HG02623 (cell line): ENCODE measurements at regions not wholly inside any gene's neighbourhood (a gene's known extent, or its start where the extent isn't known, plus 50 kb on each side); places are given as distances from the start of the nearest gene placed in this dataset.

Experiments used
- ATAC-seq: cut with Tn5 transposase; IDR thresholded peaks from one replicate; pipeline ENCODE4 v1.9.1; 2021; ENCODE audit warnings: moderate library complexity; ENCODE audit not compliant: unreplicated experiment

DNA sequence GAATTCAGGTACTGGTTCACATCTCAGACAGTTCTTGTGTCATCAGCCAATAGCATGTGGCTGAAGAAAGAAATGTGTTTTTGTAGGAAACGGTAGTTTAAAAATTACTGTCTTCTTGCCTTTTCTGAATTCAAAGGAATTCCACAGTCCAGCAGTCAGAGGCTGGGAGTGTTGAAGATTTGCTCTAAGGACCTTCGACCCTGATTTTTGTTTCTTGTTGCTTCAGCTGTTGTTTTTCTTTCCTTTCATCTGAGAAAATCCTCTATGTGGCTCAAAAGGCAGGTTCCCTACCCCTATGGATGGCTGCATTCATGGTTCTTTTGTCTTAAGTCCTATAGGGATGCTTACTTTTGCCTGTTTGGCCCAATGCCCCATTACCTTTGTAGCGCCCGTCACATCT is 304.9 kb downstream of the TMEM167A start:
- no peak for ATAC-seq

DNA sequence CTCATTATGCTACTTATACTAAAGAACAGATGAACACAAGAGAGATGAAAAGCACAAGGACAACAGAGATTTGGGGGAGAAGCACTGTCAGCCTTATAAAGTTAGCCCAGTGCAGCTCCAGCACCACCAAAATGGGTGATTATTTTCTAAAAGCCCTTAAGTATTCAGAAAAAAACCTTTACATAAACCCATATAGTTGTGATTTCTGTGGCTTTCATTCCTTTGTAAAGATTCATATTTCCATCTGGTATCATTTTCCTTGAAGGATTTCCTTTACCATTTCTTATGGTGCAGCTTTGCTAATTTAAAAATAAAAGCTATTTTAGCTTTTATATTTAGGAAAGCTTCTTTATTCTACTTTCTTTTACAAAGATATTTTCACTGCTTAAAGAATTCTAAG is 311.0 kb downstream of the TMEM167A start:
- no peak for ATAC-seq

DNA sequence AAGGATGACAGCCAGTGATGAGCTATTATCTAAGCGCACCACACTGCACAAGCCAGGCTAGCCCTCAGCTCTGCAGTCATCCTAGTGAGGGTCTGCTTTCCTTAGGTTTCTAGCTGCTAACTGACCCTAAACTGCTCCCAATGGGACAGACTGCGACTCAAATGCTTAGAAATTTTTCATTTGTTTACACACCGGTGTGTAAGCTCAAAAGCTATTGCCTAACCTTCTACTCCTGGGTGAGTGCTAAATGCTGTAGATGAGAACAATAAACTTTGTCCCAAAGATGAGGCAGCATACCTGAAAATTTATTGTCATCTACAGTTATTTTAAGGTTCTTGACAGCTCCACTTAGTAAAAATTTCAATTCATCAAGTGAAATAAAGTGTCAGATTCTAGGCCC is 311.4 kb downstream of the TMEM167A start:
- ATAC-seq: no peak

DNA sequence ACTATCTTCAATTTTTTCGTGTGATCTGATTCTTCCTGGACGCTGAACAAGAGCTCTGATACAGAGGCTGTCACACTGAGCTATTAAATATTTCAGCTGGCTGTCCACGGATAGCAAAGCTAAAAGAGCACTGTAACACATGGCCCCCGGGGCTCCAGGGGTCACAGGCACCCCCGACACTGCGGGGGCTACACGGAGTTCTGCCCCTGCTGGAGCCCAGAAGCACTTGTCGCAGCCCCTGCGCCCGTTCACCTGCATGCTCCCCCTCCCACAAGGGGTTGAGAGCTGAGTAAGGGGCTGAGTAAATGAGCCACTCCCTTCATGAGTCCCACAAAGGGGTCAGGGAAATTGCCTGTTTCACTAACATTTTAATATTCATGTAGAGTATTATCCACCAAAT is 316.3 kb downstream of the TMEM167A start:
- no peak for ATAC-seq

DNA sequence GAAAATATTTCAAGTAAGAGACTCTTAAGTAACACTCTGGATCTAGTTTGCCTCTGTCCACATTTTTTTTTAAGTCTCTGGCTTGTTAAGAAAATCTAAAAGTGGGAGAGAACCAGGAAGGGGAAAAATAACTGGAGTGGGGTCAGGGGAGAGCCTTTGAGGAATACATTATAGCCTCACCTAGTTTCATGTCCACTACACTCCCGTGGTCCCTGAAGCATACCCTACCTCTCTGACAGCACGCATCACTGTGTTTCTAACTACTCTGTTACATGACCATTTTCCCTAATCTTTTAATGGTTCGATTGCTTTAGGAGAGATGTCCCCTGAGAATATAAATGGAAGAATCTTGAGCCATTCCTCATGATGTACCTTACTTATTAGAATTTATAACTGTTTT is 318.3 kb downstream of the TMEM167A start:
- no peak for ATAC-seq

DNA sequence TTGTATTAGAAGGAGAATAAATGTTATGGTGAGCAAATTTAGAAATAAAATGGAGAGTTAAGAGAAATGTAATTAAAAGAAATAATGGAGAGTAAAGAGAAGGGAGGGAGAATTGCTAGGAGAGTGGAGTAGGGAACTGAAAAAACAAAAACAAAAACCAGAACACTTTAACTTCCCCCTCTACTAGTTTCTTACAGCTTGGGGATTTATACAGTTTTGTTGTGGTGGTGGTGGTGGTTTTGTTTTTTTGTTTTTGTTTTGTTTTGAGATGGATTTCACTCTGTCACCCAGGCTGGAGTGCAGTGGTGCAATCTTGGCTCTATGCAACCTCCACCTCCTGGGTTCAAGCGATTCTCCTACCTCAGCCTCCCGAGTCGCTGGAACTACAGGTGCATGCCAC is 322.4 kb downstream of the TMEM167A start:
- peak; percentile 94 for ATAC-seq

DNA sequence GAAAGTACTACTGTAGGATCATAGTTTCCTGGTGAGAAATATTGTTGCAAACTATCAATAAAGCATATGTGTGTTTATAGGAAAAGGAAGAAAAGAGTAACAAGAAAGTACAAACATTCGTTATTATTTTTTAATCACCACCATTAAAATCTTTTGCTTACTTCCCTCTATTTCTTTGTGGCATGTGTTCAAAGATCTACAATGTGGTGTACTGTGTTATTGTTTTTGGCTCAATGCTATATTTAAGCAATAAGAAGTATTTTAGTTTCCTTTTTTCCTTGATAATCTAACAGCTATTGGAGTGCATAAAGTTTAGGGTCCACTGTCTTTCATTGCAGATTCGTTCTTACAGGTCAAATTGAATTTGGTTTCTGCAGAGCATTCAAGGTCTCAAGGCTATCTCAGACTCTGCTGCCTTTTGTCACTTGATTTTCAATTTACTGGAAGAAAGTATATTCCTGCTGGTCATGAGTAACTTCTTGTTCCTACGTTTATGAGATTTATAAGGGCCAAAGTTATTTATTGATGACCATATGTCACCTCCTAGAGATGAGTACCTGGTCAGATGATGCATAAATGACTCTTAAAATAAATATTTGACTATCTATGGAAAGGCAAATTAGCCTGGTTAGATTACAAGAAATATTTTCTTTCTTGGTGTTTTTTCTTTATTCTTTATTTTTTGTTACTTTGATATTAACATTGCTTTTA is 323.0 kb downstream of the TMEM167A start:
- no peak for ATAC-seq

DNA sequence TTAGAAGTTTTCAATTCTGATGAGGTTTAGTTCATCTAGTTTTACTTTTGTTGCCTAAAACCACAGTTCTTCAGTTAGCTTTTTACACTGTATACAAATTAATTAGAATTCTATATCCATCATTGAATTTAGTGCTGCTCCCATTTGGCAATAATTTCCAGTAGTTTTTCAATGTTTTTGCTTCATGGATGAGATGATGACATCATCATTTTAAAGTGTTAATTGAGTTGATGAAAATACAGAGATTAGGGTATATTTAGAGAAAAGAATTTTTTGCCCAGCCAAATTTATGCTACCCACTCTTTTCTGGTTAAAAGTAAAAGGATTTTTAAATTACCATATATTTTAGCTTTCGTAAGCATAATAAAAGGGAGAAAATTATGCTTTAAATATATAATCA is 323.8 kb downstream of the TMEM167A start:
- ATAC-seq: no peak

DNA sequence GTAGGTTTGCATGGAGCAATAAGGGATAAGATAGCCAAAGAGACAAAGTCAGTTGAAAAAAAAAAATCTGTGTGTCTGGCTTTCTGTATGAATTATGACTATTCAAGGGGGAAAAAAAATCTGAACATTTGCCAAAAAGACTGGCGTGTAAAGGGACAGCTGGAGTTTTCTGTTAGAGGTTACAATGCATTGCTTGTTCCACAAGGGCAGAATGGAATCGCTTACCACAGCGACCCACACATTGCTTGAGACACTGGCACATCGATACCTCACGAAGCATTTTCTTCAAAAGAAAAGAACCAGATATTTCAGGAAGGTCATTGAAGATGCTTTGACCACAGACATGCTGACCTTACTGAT is 327.8 kb downstream of the TMEM167A start:
- no peak for ATAC-seq

DNA sequence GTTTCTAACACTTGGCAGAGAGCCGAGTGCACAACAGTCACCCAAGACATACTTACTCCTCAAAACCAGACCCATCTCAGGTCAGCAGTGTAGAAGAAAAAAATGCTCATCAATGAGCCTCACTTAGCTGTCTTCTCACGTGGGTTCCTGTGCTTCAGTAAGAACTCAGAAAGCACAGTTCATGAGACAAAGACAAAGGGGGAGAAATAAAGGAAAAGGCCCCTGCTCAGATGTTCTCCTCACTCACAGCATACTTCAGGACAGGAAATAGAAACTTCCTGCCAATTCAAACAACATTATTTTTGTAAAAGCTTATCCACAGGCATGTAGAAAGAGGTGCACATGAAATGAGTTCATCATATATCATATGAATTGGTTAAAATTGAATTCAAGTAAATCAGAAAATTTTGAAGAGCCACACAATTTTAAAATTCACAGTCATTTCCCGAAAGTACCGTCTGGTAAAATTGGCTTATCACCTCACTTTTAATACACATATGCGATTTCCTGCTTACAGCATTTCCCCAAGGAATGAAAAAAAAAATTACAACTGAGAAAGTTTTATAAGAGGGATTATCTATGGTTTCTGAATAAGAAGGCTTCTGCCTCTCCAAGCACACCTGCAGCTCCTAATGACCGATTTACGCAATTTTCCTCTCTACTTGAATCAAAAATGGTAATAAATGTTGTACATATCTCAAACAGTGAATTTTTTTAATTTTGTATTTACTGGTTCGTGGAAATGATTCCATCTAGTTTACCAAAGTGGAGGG is 328.3 kb downstream of the TMEM167A start:
- no peak for ATAC-seq

DNA sequence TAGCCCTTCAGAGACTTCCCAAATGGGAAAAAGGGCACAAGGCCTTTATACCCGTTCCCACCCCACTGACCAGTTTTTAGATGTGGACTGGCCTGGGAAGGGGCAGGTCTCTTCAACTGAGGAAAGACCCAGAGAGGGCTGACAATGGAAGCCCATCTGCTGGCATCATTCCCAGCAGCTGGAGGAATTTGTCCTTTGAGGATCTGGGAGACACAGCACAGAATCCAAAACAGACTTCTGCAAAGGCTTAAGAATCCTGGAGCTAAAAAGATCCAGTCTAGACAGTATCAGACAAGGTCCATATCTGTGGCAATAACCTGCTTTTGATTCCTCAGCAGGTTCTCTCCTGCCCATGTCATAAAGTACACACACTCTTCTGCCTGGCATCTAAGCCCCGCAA is 329.2 kb downstream of the TMEM167A start:
- ATAC-seq: no peak

DNA sequence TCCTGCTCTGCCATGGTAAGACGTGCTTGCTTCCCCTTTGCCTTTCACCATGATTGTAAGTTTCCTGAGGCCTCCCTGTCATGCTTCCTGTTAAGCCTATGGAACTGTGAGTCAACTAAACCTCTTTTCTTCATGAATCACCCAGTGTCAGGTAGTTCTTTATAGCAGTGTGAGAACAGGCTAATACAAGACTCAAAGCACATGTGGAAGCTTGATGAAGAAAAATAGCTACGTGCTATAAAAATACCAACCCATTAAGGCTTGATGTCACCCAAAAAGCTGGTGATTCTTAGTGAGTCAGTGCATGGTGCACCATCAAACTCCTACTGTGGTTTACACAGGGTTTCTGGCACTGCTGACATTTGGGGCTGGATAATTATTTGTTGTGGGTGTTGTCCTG is 332.2 kb downstream of the TMEM167A start:
- ATAC-seq: no peak

DNA sequence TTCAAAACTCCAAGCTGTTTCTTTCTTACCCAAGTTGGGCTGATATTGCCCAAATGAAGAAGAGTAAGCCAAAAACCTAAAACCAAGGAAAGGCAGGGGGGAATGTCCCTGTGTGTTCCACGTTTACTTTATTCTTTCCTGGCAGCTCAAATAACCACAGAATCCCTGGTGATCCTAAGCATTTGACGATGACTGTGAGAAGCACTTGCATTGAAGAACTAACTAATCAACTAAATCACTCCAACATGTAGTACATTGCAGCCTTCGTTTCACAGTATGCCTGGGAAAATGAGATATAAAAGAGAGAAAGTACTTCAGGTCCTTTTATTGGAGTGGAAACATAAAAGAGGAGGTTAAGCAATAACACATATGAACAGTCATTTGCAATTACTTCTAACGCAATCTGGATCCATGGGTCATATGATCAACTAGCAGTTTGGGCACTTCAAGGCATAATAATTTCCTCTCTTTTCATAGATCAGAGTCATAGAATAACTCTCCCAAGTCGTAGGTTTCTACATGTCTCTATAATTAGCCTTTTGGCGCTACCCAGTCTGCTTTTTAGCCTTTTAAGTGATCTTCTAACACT is 338.4 kb downstream of the TMEM167A start:
- ATAC-seq: no peak

DNA sequence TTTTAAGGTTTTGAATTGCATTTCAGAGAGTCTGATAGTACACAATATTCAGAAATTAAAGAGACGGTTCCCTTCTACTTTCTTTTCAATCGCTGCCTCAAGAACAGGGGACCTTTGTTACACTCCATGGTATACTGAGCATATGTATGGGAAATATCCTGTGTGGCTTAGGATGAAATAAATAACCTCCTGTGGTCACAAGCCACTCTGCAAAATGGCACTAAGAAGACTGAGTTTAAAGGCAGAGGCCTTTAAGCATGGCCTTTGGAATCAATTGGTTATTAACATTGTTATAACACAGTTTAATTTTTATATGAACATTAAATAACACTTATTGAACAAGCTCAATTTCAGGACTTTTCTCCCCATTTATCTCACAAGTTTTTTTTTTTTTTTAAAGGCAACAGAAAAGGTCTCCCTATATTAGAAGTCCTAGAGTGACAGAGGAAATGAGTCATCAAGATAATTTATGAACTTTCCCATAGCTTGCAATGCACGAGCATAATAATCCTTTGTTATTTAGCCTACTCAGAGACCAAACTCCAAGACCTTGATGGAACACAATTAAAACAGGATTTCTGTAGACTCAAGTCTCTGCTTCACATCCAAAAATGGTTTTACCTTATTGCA is 341.9 kb downstream of the TMEM167A start:
- ATAC-seq: no peak

DNA sequence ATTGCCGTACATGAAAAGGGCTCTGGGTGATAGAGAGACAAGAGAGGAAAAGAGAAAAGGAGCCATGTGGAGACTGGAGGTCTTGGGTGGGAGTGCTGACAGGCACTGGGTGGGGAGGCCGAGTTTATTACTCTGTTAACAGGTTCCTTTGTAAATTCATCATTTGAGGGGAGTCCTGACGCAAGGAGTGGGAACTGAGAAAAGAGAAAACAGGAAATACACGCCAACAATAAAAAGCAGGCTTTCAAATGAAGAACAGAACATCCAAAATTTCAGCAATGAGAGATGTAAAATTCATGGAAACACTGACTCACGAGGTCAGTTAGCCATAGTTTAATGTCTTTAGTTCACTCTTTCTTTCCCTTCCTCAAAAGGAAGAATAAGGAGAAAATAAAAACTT is 342.8 kb downstream of the TMEM167A start:
- no peak for ATAC-seq

DNA sequence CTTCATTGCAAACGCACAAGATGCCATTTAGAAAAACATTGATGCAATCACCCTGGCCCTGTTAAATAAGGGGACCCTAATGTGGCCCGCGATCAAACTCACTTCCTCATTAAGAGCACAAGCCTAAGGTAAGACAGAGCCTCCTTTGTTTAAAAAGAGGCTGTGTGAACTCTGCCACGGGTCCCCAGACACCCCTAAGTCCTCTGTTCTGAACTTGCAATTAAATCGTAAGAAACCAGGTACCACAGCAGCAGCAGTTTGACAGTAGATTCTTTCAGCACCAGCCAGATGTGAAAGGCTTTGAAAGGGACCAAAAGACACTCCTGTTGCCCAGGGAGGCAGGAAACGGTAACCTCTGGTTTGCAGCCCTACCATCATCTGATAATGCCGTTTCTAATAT is 346.3 kb downstream of the TMEM167A start:
- ATAC-seq: no peak

DNA sequence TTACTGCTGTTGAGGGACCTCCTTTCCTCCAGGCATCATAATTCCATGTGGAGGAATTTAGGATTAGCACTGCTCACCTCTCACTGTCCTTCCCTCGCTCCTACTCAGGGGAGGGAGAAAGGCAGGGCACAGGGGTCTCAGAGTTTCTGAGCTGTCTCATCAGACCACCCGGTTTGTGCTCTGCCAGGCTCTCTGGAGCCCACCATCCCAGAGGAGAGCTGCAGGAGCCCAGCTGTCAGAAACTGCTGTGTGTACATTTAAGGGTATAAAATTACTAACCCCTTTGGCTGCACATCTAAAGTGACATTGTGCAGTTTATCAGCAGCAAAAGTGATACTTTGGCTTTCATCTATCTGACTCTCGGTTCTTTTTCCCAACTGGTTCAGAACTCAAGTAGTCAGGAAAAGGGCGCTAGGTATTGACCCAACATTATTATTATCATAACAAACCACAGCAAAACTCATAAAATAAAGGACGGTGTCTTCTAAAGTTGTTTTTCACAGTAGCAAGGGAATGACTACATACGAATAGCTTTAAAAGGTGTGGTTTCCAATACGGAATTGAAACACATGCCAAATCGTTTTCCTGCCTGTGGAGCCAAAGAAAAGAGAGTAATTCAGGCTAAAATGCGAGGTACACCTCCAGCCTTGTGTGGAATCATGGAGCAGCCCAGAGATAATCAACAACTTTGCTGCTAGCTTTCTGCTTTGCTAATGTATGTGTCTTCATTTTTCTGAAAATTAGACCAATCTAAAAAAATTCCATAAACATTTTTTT is 348.1 kb downstream of the TMEM167A start:
- ATAC-seq: no peak

DNA sequence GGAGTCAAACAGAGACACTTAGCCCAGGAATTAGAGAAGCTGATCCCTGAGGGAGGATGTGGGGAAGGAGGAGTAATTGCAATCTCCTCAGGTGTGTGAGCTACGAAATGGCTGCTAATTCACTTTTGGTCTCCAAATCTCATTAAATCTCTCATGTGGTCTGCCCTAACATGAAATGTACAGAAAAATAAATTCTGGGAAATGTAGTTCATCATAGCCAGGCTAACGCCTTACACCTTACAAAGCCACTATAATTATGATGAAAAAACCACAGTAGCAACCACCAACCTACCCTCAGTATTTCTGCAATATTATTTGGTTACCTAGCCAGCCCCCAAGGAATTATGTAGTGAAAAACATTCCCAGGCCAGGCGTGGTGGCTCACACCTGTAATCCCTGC is 354.0 kb downstream of the TMEM167A start:
- ATAC-seq: no peak

DNA sequence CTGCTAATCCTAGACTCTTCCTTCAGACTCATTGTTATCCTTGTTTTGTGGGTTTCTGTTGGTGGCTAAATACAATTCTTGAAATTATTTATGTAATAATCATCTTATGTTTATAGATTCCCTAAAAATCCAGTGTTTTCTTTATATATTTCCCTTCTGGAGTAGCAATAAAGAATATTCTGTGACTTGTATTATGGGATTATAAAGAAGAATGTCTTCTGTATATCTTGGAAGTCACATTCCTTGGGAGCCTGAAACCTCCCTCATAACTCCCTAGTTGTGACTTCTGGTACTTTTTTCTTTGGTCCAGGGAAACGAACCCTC is 356.1 kb downstream of the TMEM167A start:
- no peak for ATAC-seq

DNA sequence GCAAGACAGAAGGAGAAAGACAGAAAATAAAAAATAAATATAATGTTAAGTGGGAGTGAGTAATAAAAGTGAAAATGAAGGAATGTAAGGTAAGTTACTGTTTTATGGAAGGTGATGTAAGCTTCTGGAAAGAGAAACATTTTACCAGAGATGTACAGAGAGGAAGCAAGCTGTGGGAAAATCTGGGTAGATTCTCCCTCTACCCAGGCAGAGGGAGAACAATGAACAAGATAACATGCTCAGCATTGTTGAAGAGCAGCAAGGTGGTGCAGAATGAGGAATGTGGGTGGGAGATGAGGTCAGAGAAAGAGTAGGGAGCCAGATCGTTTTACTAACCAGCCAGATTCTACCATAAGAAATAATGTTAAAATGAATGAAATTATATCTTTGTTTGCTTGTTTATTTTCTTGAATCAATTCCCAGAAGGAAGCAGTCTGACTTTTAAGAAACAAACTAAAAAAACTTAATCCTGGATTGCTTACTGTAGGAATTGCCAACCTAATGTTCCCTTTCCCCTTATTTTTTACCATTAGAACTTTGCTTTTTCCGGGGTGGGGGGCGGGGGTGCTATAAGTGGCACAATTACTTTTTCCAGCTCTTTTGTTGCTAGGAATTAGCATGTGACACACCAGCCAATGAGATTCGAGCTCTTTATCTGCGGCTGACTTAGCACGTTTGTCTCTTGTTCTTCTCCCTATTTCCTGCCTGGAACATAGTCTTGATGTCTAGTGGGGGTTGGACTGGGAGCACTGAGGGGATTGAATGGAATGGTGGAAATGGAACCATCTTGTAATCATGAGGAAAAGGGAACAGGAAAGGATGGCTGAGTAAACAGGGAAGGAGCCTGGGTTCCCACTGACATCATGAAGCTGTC is 356.7 kb downstream of the TMEM167A start:
- no peak for ATAC-seq
